GM10266 (cell line): ENCODE measurements at regions not wholly inside any gene's neighbourhood (a gene's known extent, or its start where the extent isn't known, plus 50 kb on each side); places are given as distances from the start of the nearest gene placed in this dataset.

Source experiments
- DNase-seq: peaks from one replicate; pipeline ENCODE4 v3.0.0; 2012; ENCODE audit errors: extremely low spot score
- CTCF ChIP-seq: IDR thresholded peaks from 2 replicates; pipeline ENCODE4 v1.5.1; 2012; ENCODE audit warnings: mild to moderate bottlenecking, low read depth; ENCODE audit not compliant: control insufficient read depth, insufficient read depth; ENCODE audit errors: missing control alignments

- DNase-seq: peak; percentile 21
- TF ChIP-seq CTCF: no peak
Measured at GRCh38 chr12:75722714-75723200, 211.3 kb upstream of the KRR1 start.

- TF ChIP-seq CTCF: no peak
- DNase-seq: no peak
Measured at GRCh38 chr12:75721796-75722195, 210.4 kb upstream of the KRR1 start.

GRCh38 chr12:75720812-75721641 is 209.6 kb upstream of the KRR1 start:
- DNase-seq: no peak
- TF ChIP-seq CTCF: no peak

- DNase-seq: no peak
- no peak for TF ChIP-seq CTCF
Measured at GRCh38 chr12:75717902-75718301, 206.5 kb upstream of the KRR1 start.

GRCh38 chr12:75716291-75717025 is 205.0 kb upstream of the KRR1 start:
- TF ChIP-seq CTCF: no peak
- DNase-seq: no peak

GRCh38 chr12:75715682-75716081 is 204.3 kb upstream of the KRR1 start:
- TF ChIP-seq CTCF: no peak
- DNase-seq: no peak

GRCh38 chr12:75715323-75715644 is 203.9 kb upstream of the KRR1 start:
- no peak for TF ChIP-seq CTCF
- no peak for DNase-seq
